ENCODE measurements at regions not wholly inside any gene's neighbourhood (a gene's known extent, or its start where the extent isn't known, plus 50 kb on each side); places are given as distances from the start of the nearest gene placed in this dataset.

- no peaks in the 10 kb centered on the region for H3K79me2 ChIP-seq (ENCODE audit: insufficient read depth)
- no peak overlapping the region for H2AFZ ChIP-seq (ENCODE audit: low read depth)
- no peaks in the 10 kb centered on the region for H3K9me3 ChIP-seq
- H3K9me2 ChIP-seq: no peaks in the 10 kb centered on the region
- TF ChIP-seq USF2 (IDR thresholded peaks at IDR 0.05; ENCODE audit: borderline replicate concordance, low read depth, low read length) (no peak), POLR2AphosphoS5 (IDR thresholded peaks at IDR 0.05; ENCODE audit: low read depth, low read length) (no peak), RCOR1 (IDR thresholded peaks at IDR 0.05; ENCODE audit: low read length) (no peak), MEF2A (IDR thresholded peaks at IDR 0.05; ENCODE audit: borderline replicate concordance, low read depth) (no peak), RAD21 (IDR thresholded peaks at IDR 0.05; ENCODE audit: low read length) (no peak), YY1 (IDR thresholded peaks at IDR 0.05; ENCODE audit: low read depth) (no peak), TCF12 (IDR thresholded peaks at IDR 0.05) (no peak)
- no peak overlapping the region for H3K9ac ChIP-seq
- H3K27me3 ChIP-seq (ENCODE audit: insufficient read depth): no peaks in the 10 kb centered on the region
- no peak overlapping the region for H3K4me2 ChIP-seq
- ChIA-PET CTCF (interaction anchor here (0.6 to 1.2 kb wide), 3 partner anchors 12 to 627 kb away, joined by 3 read pairs; no protein-coding TSS in a partner anchor), POLR2A (no interaction called here)
- no peaks in the 10 kb centered on the region for H3K36me3 ChIP-seq (replicated peaks in 1 of 2; ENCODE audit: control insufficient read depth in 1 of 2, insufficient read depth in 2 of 2, low read length in 1 of 2)
- H3K27ac ChIP-seq (ENCODE audit: low read depth in 2 of 2, low read length in 1 of 2): no peak overlapping the region
- no peak overlapping the region for H3K4me3 ChIP-seq (ENCODE audit: low read depth in 2 of 2, low read length in 1 of 2)
- H3K4me1 ChIP-seq (ENCODE audit: control insufficient read depth in 1 of 2, insufficient read depth in 2 of 2, low read depth in 1 of 2, low read length in 1 of 2): no peaks in the 10 kb centered on the region
- H3F3A ChIP-seq (replicated peaks; ENCODE audit: insufficient read depth): no peaks in the 10 kb centered on the region
- DNase-seq: no peak
- WGBS (ENCODE audit: low lambda C conversion rate): 14% methylated on average over 4 of the region's 4 CpGs
- H4K20me1 ChIP-seq (ENCODE audit: insufficient read depth): no peaks in the 10 kb centered on the region
Observed at GRCh38 chr3:137343283-137343682, 385.5 kb downstream of the IL20RB start.

GRCh38 chr3:137347132-137347531, 389.3 kb downstream of the IL20RB start:
- Histone ChIP-seq H3K27ac (ENCODE audit: low read depth in 2 of 2, low read length in 1 of 2) (no peak overlapping the region), H3K4me2 (no peak overlapping the region), H3F3A (replicated peaks; ENCODE audit: insufficient read depth) (no peaks in the 10 kb centered on the region), H3K9ac (no peak overlapping the region), H3K4me3 (ENCODE audit: low read depth in 2 of 2, low read length in 1 of 2) (no peak overlapping the region), H4K20me1 (ENCODE audit: insufficient read depth) (no peaks in the 10 kb centered on the region), H3K9me2 (no peaks in the 10 kb centered on the region), H3K36me3 (replicated peaks in 1 of 2; ENCODE audit: control insufficient read depth in 1 of 2, insufficient read depth in 2 of 2, low read length in 1 of 2) (no peaks in the 10 kb centered on the region), H3K4me1 (ENCODE audit: control insufficient read depth in 1 of 2, insufficient read depth in 2 of 2, low read depth in 1 of 2, low read length in 1 of 2) (no peaks in the 10 kb centered on the region), H3K27me3 (ENCODE audit: insufficient read depth) (no peaks in the 10 kb centered on the region), H2AFZ (ENCODE audit: low read depth) (no peak overlapping the region), H3K79me2 (ENCODE audit: insufficient read depth) (no peaks in the 10 kb centered on the region), H3K9me3 (no peaks in the 10 kb centered on the region)
- TF ChIP-seq USF1 (IDR thresholded peaks at IDR 0.05; ENCODE audit: borderline replicate concordance, low read depth) (no peak), TEAD4 (IDR thresholded peaks at IDR 0.05; ENCODE audit: borderline replicate concordance, insufficient read depth) (no peak), SMC3 (IDR thresholded peaks at IDR 0.05; ENCODE audit: low read depth, low read length) (no peak), USF2 (IDR thresholded peaks at IDR 0.05; ENCODE audit: borderline replicate concordance, low read depth, low read length) (no peak), CTCF (IDR thresholded peaks at IDR 0.05) (no peak), ELF1 (IDR thresholded peaks at IDR 0.05) (no peak), PBX3 (IDR thresholded peaks at IDR 0.05) (no peak), MEF2A (IDR thresholded peaks at IDR 0.05; ENCODE audit: borderline replicate concordance, low read depth) (no peak), YY1 (IDR thresholded peaks at IDR 0.05; ENCODE audit: low read depth) (no peak), RXRA (IDR thresholded peaks at IDR 0.05; ENCODE audit: borderline replicate concordance, low read depth) (no peak), IRF3 (IDR thresholded peaks at IDR 0.05; ENCODE audit: low read depth, low read length) (no peak), TAF1 (IDR thresholded peaks at IDR 0.05; ENCODE audit: borderline replicate concordance, low read depth, low read length) (no peak), POLR2AphosphoS5 (IDR thresholded peaks at IDR 0.05; ENCODE audit: low read depth, low read length) (no peak), SIN3A (IDR thresholded peaks at IDR 0.05; ENCODE audit: borderline replicate concordance, low read depth, low read length) (no peak), FOSL2 (IDR thresholded peaks at IDR 0.05; ENCODE audit: borderline replicate concordance, low read depth) (no peak)
- no peak for DNase-seq
- WGBS (ENCODE audit: low lambda C conversion rate): 10% methylated on average over 2 of the region's 2 CpGs
- CTCF ChIA-PET: interaction anchor here (0.9 kb wide), 1 partner anchor 356 kb away, joined by 3 read pairs; no protein-coding TSS in a partner anchor
- POLR2A ChIA-PET: no interaction called here

Data from SK-N-SH (cell line).